OCI-LY1 (cell line): ENCODE measurements at regions not wholly inside any gene's neighbourhood (a gene's known extent, or its start where the extent isn't known, plus 50 kb on each side); places are given as distances from the start of the nearest gene placed in this dataset.

Source experiments
- H2AFZ ChIP-seq: fragments of 200-600 bp; sonication (generic), shearing (Covaris generic); 2 replicates; pipeline ENCODE4 v1.6.0; 2014; ENCODE audit warnings: antibody characterized with exemption, mild to moderate bottlenecking, low read length
- H3F3A ChIP-seq: fragments of 200-600 bp; sonication (generic), shearing (Covaris generic); 2 replicates; pipeline ENCODE4 v1.6.0; 2014; ENCODE audit warnings: mild to moderate bottlenecking, antibody characterized with exemption, low read length, moderate library complexity; ENCODE audit not compliant: insufficient read depth
- H3K27ac ChIP-seq: fragments of 200-600 bp; sonication (generic); 2 replicates; pipeline ENCODE4 v1.5.1; 2014; ENCODE audit warnings: low read length, mixed run types, mild to moderate bottlenecking, low read depth; ENCODE audit not compliant: poor library complexity, severe bottlenecking
- H3K27me3 ChIP-seq: fragments of 200-600 bp; sonication (generic); 2 replicates; pipeline ENCODE4 v1.6.0; 2014; ENCODE audit warnings: antibody characterized with exemption, mild to moderate bottlenecking, low read length, moderate library complexity; ENCODE audit not compliant: insufficient read depth
- H3K36me3 ChIP-seq: fragments of 200-600 bp; sonication (generic); 2 replicates; pipeline ENCODE4 v1.6.1; 2014; ENCODE audit warnings: mild to moderate bottlenecking, antibody characterized with exemption, low read length, moderate library complexity, mixed read lengths; ENCODE audit not compliant: insufficient read depth
- H3K4me1 ChIP-seq: fragments of 200-600 bp; sonication (generic); 2 replicates; pipeline ENCODE4 v1.5.1; 2014; ENCODE audit warnings: mild to moderate bottlenecking, low read length, moderate library complexity; ENCODE audit not compliant: insufficient read depth, severe bottlenecking
- H3K4me2 ChIP-seq: fragments of 200-600 bp; sonication (generic), shearing (Covaris generic); 2 replicates; pipeline ENCODE4 v1.6.1; 2014; ENCODE audit warnings: low read length
- H3K4me3 ChIP-seq: fragments of 200-600 bp; sonication (generic); 2 replicates; pipeline ENCODE4 v1.5.1; 2014; ENCODE audit warnings: low read length, low read depth, mild to moderate bottlenecking, mixed read lengths; ENCODE audit not compliant: poor library complexity, severe bottlenecking
- H3K79me2 ChIP-seq: fragments of 200-600 bp; shearing (Covaris generic); 2 replicates; pipeline ENCODE4 v1.6.1; 2016; ENCODE audit warnings: mixed run types, low read length, mixed read lengths; ENCODE audit not compliant: insufficient read depth
- H3K9ac ChIP-seq: fragments of 200-600 bp; sonication (generic), shearing (Covaris generic); 2 replicates; pipeline ENCODE4 v1.6.1; 2014; ENCODE audit warnings: mild to moderate bottlenecking, low read length, mixed read lengths
- H3K9me2 ChIP-seq: fragments of 200-600 bp; sonication (generic), shearing (Covaris generic); 2 replicates; pipeline ENCODE4 v1.6.1; 2014; ENCODE audit warnings: low read depth, mild to moderate bottlenecking, low read length, mixed read lengths
- H3K9me3 ChIP-seq: fragments of 200-600 bp; shearing (Covaris generic); 2 replicates; pipeline ENCODE4 v1.6.1; 2014; ENCODE audit warnings: low read length, mixed read lengths
- H4K20me1 ChIP-seq: fragments of 200-600 bp; sonication (generic), shearing (Covaris generic); 2 replicates; pipeline ENCODE4 v1.6.0; 2016; ENCODE audit warnings: mild to moderate bottlenecking, low read length; ENCODE audit not compliant: insufficient read depth
- EZH2 ChIP-seq: fragments of 200-600 bp; sonication (generic), shearing (Covaris generic); IDR thresholded peaks from 2 replicates; pipeline ENCODE4 v1.8.0; 2017; ENCODE audit warnings: borderline replicate concordance, mixed run types, mild to moderate bottlenecking, antibody characterized with exemption, low read length, moderate library complexity, mixed read lengths
- TF ChIP-seq, protein P1 (sequence below): fragments of 200-600 bp; sonication (generic), shearing (Covaris generic); IDR thresholded peaks from 2 replicates; pipeline ENCODE4 v1.5.1; 2017; ENCODE audit warnings: mild to moderate bottlenecking, antibody characterized with exemption, low read length, moderate library complexity, mixed read lengths

DNA sequence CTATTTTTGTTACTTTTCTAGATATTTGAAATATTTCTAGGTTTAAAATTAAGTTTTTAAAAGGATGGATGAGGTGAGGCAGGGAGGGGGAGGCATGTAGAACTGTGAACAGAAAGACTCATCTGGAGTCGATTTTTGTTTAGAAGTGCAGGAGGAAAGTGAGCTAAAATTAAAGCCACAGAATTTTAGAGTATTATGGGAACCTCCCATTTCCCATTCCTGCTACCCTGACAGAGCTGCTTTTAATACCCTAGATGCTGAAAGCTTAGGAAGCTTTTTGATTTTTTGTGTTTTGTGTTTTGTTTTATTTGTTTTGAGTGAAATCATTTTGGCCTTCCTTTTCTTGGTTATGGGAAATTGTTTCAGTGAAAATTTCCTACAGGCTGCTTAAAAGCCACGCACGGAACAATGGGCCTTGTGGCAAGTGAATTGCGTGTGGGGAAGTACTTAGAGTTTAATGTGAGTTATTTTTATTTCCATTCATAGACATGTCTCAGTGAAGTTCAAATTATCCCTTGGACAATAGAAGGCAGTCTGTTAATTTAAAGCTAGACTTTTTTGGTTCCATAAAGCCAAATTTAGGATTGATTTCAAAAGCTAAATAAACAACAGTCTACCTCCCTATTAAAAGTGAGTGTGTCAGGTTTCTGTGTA is 102.0 kb upstream of the HDAC9 start:
- no peak overlapping the region for H3K27ac ChIP-seq
- no peak overlapping the region for H3K9ac ChIP-seq
- H3K27me3 ChIP-seq = no peaks in the 10 kb centered on the region
- no peak overlapping the region for H2AFZ ChIP-seq
- no peaks in the 10 kb centered on the region for H3K9me2 ChIP-seq
- H3K4me1 ChIP-seq = peaks cover 7% of the 10 kb centered on the region
- H3K36me3 ChIP-seq = no peaks in the 10 kb centered on the region
- H3K79me2 ChIP-seq = no peaks in the 10 kb centered on the region
- no peak overlapping the region for H3K4me3 ChIP-seq
- no peaks in the 10 kb centered on the region for H4K20me1 ChIP-seq
- no peaks in the 10 kb centered on the region for H3F3A ChIP-seq
- no peak for TF ChIP-seq EZH2
- TF ChIP-seq, protein P1, sequence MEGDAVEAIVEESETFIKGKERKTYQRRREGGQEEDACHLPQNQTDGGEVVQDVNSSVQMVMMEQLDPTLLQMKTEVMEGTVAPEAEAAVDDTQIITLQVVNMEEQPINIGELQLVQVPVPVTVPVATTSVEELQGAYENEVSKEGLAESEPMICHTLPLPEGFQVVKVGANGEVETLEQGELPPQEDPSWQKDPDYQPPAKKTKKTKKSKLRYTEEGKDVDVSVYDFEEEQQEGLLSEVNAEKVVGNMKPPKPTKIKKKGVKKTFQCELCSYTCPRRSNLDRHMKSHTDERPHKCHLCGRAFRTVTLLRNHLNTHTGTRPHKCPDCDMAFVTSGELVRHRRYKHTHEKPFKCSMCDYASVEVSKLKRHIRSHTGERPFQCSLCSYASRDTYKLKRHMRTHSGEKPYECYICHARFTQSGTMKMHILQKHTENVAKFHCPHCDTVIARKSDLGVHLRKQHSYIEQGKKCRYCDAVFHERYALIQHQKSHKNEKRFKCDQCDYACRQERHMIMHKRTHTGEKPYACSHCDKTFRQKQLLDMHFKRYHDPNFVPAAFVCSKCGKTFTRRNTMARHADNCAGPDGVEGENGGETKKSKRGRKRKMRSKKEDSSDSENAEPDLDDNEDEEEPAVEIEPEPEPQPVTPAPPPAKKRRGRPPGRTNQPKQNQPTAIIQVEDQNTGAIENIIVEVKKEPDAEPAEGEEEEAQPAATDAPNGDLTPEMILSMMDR = no peak
- no peaks in the 10 kb centered on the region for H3K9me3 ChIP-seq
- no peak overlapping the region for H3K4me2 ChIP-seq

DNA sequence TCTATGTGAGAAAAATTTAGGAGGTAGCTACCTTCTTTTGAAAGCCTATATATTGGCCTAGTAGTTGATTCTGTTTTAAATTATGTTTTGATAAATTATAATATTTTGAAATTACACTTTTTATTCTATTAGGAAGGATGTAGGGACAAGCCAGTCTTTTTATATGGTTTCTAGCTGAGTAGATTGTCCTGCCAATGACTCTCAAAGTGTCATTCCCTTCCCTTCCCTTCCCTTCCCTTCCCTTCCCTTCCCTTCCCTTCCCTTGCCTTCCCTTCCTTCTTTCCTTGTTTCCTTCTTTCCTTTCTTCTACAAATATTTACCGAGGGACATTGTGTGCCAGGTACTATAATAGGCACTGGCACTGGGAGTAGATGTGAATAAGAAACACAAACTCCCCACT is 99.7 kb upstream of the HDAC9 start:
- H2AFZ ChIP-seq = no peak overlapping the region
- no peak for TF ChIP-seq EZH2
- TF ChIP-seq, protein P1 = no peak
- no peaks in the 10 kb centered on the region for H3F3A ChIP-seq
- no peaks in the 10 kb centered on the region for H3K9me3 ChIP-seq
- H4K20me1 ChIP-seq = no peaks in the 10 kb centered on the region
- no peaks in the 10 kb centered on the region for H3K4me1 ChIP-seq
- H3K4me2 ChIP-seq = no peak overlapping the region
- no peak overlapping the region for H3K9ac ChIP-seq
- H3K27ac ChIP-seq = no peak overlapping the region
- no peaks in the 10 kb centered on the region for H3K9me2 ChIP-seq
- H3K4me3 ChIP-seq = no peak overlapping the region
- no peaks in the 10 kb centered on the region for H3K36me3 ChIP-seq
- H3K79me2 ChIP-seq = no peaks in the 10 kb centered on the region
- no peaks in the 10 kb centered on the region for H3K27me3 ChIP-seq

DNA sequence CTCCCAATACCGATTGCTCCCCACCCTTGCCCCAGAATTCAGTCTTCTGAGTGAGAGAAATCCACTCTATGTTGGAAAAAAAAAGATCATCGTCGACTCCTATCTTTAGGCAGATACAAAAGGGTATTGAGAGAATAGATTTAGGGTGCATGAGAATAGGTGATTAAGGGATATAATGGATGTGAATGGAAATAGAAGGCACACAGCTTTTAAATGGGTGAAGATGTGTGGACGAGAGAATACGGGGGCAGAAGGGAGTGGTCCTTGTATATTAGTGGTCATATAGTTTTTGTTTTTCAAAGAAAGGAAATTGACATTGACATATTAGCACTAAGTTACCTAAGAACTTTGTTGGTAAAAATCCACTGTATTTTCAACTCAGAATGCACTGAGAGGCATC is 98.6 kb upstream of the HDAC9 start:
- no peak for TF ChIP-seq EZH2
- TF ChIP-seq, protein P1 = no peak
- Histone ChIP-seq H3K27ac (no peak overlapping the region), H3K4me2 (no peak overlapping the region), H3F3A (no peaks in the 10 kb centered on the region), H3K9ac (no peak overlapping the region), H4K20me1 (no peaks in the 10 kb centered on the region), H3K9me3 (no peaks in the 10 kb centered on the region), H3K79me2 (no peaks in the 10 kb centered on the region), H3K36me3 (no peaks in the 10 kb centered on the region), H2AFZ (no peak overlapping the region), H3K4me3 (no peak overlapping the region), H3K4me1 (no peaks in the 10 kb centered on the region), H3K9me2 (no peaks in the 10 kb centered on the region), H3K27me3 (no peaks in the 10 kb centered on the region)
